Activated T-helper 1 cell treated with anti-CD3 and anti-CD28 coated beads, Interleukin-12 subunit alpha, Interleukin-12 subunit beta, Interleukin-2, Interleukin-4 antibody, amounts not matched to agents 30 ng/mL and 10 ng/mL and 1 ng/mL, durations not matched to agents 14 hours and 24 hours and 36 hours (primary cell): ENCODE measurements at regions not wholly inside any gene's neighbourhood (a gene's known extent, or its start where the extent isn't known, plus 50 kb on each side); places are given as distances from the start of the nearest gene placed in this dataset.

Experiments used
- DNase-seq: peaks from one replicate; pipeline ENCODE4 v3.0.0; 2021; ENCODE audit warnings: low spot score
- H3K27ac Mint-ChIP-seq: one replicate; pipeline ENCODE4 v1.8.0; 2021; ENCODE audit warnings: mild to moderate bottlenecking, mixed read lengths
- H3K27me3 Mint-ChIP-seq: one replicate; pipeline ENCODE4 v1.8.0; 2022; ENCODE audit warnings: mild to moderate bottlenecking, moderate library complexity, mixed read lengths; ENCODE audit not compliant: insufficient read depth
- H3K36me3 Mint-ChIP-seq: one replicate; pipeline ENCODE4 v1.8.0; 2021; ENCODE audit warnings: low read depth, mixed read lengths
- H3K4me1 Mint-ChIP-seq: one replicate; pipeline ENCODE4 v1.8.0; 2021; ENCODE audit warnings: low read depth, mixed read lengths
- H3K4me3 Mint-ChIP-seq: one replicate; pipeline ENCODE4 v1.8.0; 2021; ENCODE audit warnings: mild to moderate bottlenecking, moderate library complexity, mixed read lengths
- H3K9me3 Mint-ChIP-seq: one replicate; pipeline ENCODE4 v1.8.0; 2021; ENCODE audit warnings: mixed read lengths
- intact Hi-C: fragments of 100-400 bp; cut with micrococcal nuclease; formaldehyde crosslinking; loops from one replicate; pipeline ENCODE4 v1.15.1; 2024

- intact Hi-C loops, result no loop called here
Measured at GRCh38 chrX:85506871-85507270, 127.4 kb upstream of the POF1B start.

GRCh38 chrX:85505801-85506200 is 126.3 kb upstream of the POF1B start:
- DNase-seq, result no peak
- Mint-ChIP-seq H3K36me3 (no peaks in the 10 kb centered on the region), H3K27me3 (no peaks in the 10 kb centered on the region), H3K4me3 (no peak overlapping the region), H3K4me1 (no peaks in the 10 kb centered on the region), H3K27ac (no peak overlapping the region), H3K9me3 (no peaks in the 10 kb centered on the region)
- intact Hi-C loops, result no loop called here

More at GRCh38 chrX:85506871-85507270, 127.4 kb upstream of the POF1B start:
- Mint-ChIP-seq H3K9me3 (no peaks in the 10 kb centered on the region), H3K27ac (no peak overlapping the region), H3K36me3 (no peaks in the 10 kb centered on the region), H3K4me1 (no peaks in the 10 kb centered on the region), H3K4me3 (no peak overlapping the region), H3K27me3 (no peaks in the 10 kb centered on the region)
- no peak for DNase-seq

GRCh38 chrX:85504381-85504780 is 124.9 kb upstream of the POF1B start:
- Mint-ChIP-seq H3K27ac (no peak overlapping the region), H3K36me3 (no peaks in the 10 kb centered on the region), H3K4me1 (no peaks in the 10 kb centered on the region), H3K4me3 (no peak overlapping the region), H3K27me3 (no peaks in the 10 kb centered on the region), H3K9me3 (no peaks in the 10 kb centered on the region)
- intact Hi-C loops, result no loop called here
- DNase-seq, result no peak

- Mint-ChIP-seq H3K4me1 (no peaks in the 10 kb centered on the region), H3K27ac (no peak overlapping the region), H3K27me3 (no peaks in the 10 kb centered on the region), H3K36me3 (no peaks in the 10 kb centered on the region), H3K4me3 (no peak overlapping the region), H3K9me3 (no peaks in the 10 kb centered on the region)
- no peak for DNase-seq
- intact Hi-C loops, result no loop called here
Measured at GRCh38 chrX:85503258-85504158, 124.0 kb upstream of the POF1B start.

- intact Hi-C loops, result no loop called here
- H3K4me1 Mint-ChIP-seq, result no peaks in the 10 kb centered on the region
- H3K36me3 Mint-ChIP-seq, result no peaks in the 10 kb centered on the region
- H3K4me3 Mint-ChIP-seq, result no peak overlapping the region
- no peak overlapping the region for H3K27ac Mint-ChIP-seq
- no peak for DNase-seq
- no peaks in the 10 kb centered on the region for H3K27me3 Mint-ChIP-seq
- H3K9me3 Mint-ChIP-seq, result no peaks in the 10 kb centered on the region
Measured at GRCh38 chrX:85501349-85501748, 121.9 kb upstream of the POF1B start.

- no peak overlapping the region for H3K27ac Mint-ChIP-seq
- H3K4me3 Mint-ChIP-seq, result no peak overlapping the region
- DNase-seq, result no peak
- intact Hi-C loops, result no loop called here
- H3K4me1 Mint-ChIP-seq, result no peaks in the 10 kb centered on the region
- no peaks in the 10 kb centered on the region for H3K27me3 Mint-ChIP-seq
- no peaks in the 10 kb centered on the region for H3K36me3 Mint-ChIP-seq
- no peaks in the 10 kb centered on the region for H3K9me3 Mint-ChIP-seq
Measured at GRCh38 chrX:85499400-85499799, 119.9 kb upstream of the POF1B start.

- no peaks in the 10 kb centered on the region for H3K27me3 Mint-ChIP-seq
- no peak overlapping the region for H3K27ac Mint-ChIP-seq
- H3K4me1 Mint-ChIP-seq, result no peaks in the 10 kb centered on the region
- H3K36me3 Mint-ChIP-seq, result no peaks in the 10 kb centered on the region
- no peak overlapping the region for H3K4me3 Mint-ChIP-seq
- DNase-seq, result no peak
- intact Hi-C loops, result no loop called here
- H3K9me3 Mint-ChIP-seq, result no peaks in the 10 kb centered on the region
Measured at GRCh38 chrX:85493821-85494220, 114.4 kb upstream of the POF1B start.

- Mint-ChIP-seq H3K27me3 (no peaks in the 10 kb centered on the region), H3K36me3 (no peaks in the 10 kb centered on the region), H3K4me1 (no peaks in the 10 kb centered on the region), H3K9me3 (no peaks in the 10 kb centered on the region), H3K27ac (no peak overlapping the region), H3K4me3 (no peak overlapping the region)
- DNase-seq, result no peak
- intact Hi-C loops, result no loop called here
Measured at GRCh38 chrX:85454295-85454694, 74.8 kb upstream of the POF1B start.

- Mint-ChIP-seq H3K27me3 (no peaks in the 10 kb centered on the region), H3K36me3 (no peaks in the 10 kb centered on the region), H3K27ac (no peak overlapping the region), H3K9me3 (peaks cover 10% of the 10 kb centered on the region), H3K4me1 (no peaks in the 10 kb centered on the region), H3K4me3 (no peak overlapping the region)
- intact Hi-C loops, result no loop called here
- no peak for DNase-seq
Measured at GRCh38 chrX:85444613-85445012, 65.1 kb upstream of the POF1B start.
